ENCODE measurements at regions not wholly inside any gene's neighbourhood (a gene's known extent, or its start where the extent isn't known, plus 50 kb on each side); places are given as distances from the start of the nearest gene placed in this dataset.

DNA sequence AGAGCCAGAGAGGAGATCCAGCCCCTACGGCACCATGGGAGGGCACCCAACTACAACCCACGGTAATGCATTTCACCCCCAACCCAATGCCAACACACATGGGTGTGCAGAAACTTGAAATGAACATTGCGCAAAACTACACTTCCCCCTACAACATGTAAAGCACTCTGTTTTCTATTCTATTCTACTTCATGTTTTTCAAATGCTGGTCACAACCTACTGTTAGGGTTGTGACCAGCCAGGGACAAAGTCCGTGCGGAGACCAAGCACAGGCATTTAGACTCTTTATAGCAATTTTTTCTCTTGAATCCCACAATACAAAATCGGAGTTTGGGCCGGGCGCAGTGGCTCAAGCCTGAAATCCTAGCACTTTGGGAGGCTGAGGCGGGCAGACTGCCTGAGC, 90.6 kb downstream of the MRPL14 start:
- Mint-ChIP-seq H3K4me3 (no peak overlapping the region), H3K27me3 (ENCODE audit: low read depth) (no peaks in the 10 kb centered on the region), H3K27ac (no peak overlapping the region), H3K9me3 (no peaks in the 10 kb centered on the region; a peak in 1 of 5 replicates), H3K4me1 (peaks cover 29 to 35% of the 10 kb centered on the region in 2 experiments), H3K36me3 (ENCODE audit: insufficient read depth in 1 of 3, low read depth in 3 of 3) (no peaks in the 10 kb centered on the region)
- Histone ChIP-seq H3K23me2 (ENCODE audit: insufficient read length, low read depth, low read length, poor library complexity, severe bottlenecking) (no peaks in the 10 kb centered on the region), H4K8ac (replicated peaks; ENCODE audit: insufficient read length, low read depth, low read length) (no peak overlapping the region), H3K4me1 (ENCODE audit: insufficient read depth, low read length) (peaks cover 4% of the 10 kb centered on the region; the same call in 1 of the 2 replicates), H2BK5ac (ENCODE audit: insufficient read length, low read length) (no peak overlapping the region), H3K4me2 (ENCODE audit: insufficient read depth, insufficient read length, low read length) (no peak overlapping the region), H3K27ac (ENCODE audit: insufficient read length, low read depth, low read length) (no peak overlapping the region), H3K79me1 (ENCODE audit: insufficient read depth, low read depth, low read length, poor library complexity, severe bottlenecking) (no peaks in the 10 kb centered on the region), H3K56ac (ENCODE audit: insufficient read length, low read depth, low read length) (no peak overlapping the region), H3T11ph (ENCODE audit: low read length) (no peak overlapping the region), H2BK20ac (ENCODE audit: low read depth, low read length, poor library complexity, severe bottlenecking) (no peak overlapping the region), H3K4ac (ENCODE audit: low read depth, low read length) (no peak overlapping the region), H3K9me3 (ENCODE audit: control insufficient read depth, low read depth, low read length) (no peaks in the 10 kb centered on the region), H3K79me2 (ENCODE audit: insufficient read depth, low read length) (no peaks in the 10 kb centered on the region), H4K91ac (ENCODE audit: insufficient read length, low read depth, low read length) (no peak overlapping the region), H3K18ac (ENCODE audit: insufficient read length, low read depth, low read length) (no peak overlapping the region), H2BK120ac (ENCODE audit: low read depth, low read length, poor library complexity, severe bottlenecking) (no peak overlapping the region), H2BK15ac (ENCODE audit: low read depth, low read length) (no peak overlapping the region), H2AK5ac (ENCODE audit: insufficient read length, low read length) (no peak overlapping the region), H3K27me3 (ENCODE audit: insufficient read depth, low read length) (no peaks in the 10 kb centered on the region), H3K9ac (ENCODE audit: extremely low read depth, insufficient read length, low read length) (no peak overlapping the region), H2BK12ac (ENCODE audit: insufficient read length, low read depth, low read length) (no peak overlapping the region), H2AFZ (ENCODE audit: low read length) (no peak overlapping the region), H3K23ac (ENCODE audit: insufficient read length, low read depth, low read length) (no peak overlapping the region), H4K20me1 (ENCODE audit: control insufficient read depth, insufficient read depth, insufficient read length) (no peaks in the 10 kb centered on the region), H4K5ac (ENCODE audit: insufficient read length, low read depth, low read length) (no peak overlapping the region), H3K14ac (ENCODE audit: insufficient read depth, low read length) (no peak overlapping the region)
- TF ChIP-seq, protein P1, sequence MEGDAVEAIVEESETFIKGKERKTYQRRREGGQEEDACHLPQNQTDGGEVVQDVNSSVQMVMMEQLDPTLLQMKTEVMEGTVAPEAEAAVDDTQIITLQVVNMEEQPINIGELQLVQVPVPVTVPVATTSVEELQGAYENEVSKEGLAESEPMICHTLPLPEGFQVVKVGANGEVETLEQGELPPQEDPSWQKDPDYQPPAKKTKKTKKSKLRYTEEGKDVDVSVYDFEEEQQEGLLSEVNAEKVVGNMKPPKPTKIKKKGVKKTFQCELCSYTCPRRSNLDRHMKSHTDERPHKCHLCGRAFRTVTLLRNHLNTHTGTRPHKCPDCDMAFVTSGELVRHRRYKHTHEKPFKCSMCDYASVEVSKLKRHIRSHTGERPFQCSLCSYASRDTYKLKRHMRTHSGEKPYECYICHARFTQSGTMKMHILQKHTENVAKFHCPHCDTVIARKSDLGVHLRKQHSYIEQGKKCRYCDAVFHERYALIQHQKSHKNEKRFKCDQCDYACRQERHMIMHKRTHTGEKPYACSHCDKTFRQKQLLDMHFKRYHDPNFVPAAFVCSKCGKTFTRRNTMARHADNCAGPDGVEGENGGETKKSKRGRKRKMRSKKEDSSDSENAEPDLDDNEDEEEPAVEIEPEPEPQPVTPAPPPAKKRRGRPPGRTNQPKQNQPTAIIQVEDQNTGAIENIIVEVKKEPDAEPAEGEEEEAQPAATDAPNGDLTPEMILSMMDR (conservative IDR thresholded peaks at IDR 0.05): no peak
- DNase-seq: no peak
- WGBS (ENCODE audit: extremely low coverage, insufficient read length, low lambda C conversion rate): no CpG with 5 or more reads among the region's 9 CpGs
